ENCODE measurements at regions not wholly inside any gene's neighbourhood (a gene's known extent, or its start where the extent isn't known, plus 50 kb on each side); places are given as distances from the start of the nearest gene placed in this dataset.

DNA sequence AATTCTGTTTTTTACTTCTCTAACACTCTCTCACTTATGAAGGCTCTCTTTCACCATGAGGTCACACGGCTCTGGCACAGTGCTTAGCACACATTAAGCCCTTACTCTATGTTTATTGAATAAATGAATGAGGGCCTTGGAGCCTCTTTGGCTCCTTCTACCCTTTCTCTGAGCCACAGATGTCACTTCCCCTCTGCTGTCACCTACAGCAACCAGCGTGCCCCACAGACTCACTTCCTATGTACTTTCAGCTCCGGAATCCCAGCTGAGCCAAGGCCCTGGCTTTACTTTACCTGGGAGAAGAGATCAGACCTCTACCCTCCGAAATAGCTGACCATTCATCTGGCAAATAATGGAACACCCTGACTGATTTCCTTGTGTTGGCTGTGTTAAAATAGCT lies 53.7 kb upstream of the HMCN1 start (continued):
- TF ChIP-seq ZNF407 (CRISPR knock-in tag; IDR thresholded peaks at IDR 0.05; ENCODE audit: not compliant biosample characterization): no peak
- no peak for TF ChIP-seq ZNF788 (CRISPR knock-in tag; IDR thresholded peaks at IDR 0.05; ENCODE audit: borderline replicate concordance)
- TF ChIP-seq TOE1 (CRISPR knock-in tag; IDR thresholded peaks at IDR 0.05): no peak
- TF ChIP-seq REPIN1 (CRISPR knock-in tag; IDR thresholded peaks at IDR 0.05; ENCODE audit: borderline replicate concordance, low read depth): no peak

DNA sequence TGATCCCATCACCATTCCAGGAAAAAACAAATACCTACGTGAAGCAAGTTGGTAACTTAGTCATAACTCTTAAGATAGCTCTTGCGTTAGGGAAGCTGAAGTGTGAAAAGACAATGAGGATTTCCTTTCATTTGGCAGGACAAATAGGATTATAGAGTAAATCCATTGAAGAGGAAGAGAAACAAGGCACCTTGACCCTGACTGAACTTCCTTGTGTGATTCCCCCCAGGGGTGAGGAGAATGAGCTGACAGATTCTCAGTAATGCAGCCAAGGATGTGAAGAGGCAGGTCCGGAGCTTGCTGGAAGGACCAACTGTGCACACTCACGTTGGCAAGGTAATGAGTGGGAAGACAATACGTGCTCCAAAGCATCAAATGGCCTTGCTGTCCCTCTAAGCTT lies 55.0 kb upstream of the HMCN1 start:
- peaks cover 23% of the 10 kb centered on the region for H3K4me1 ChIP-seq (ENCODE audit: insufficient read depth, low read length)
- H3K4me2 ChIP-seq (ENCODE audit: low read depth, low read length): no peak overlapping the region
- no peak overlapping the region for H3K4me3 ChIP-seq (replicated peaks in 1 of 3; ENCODE audit: insufficient read depth in 1 of 3, low read depth in 2 of 3, low read length in 3 of 3)
- H2AFZ ChIP-seq (ENCODE audit: low read length): no peak overlapping the region
- no peaks in the 10 kb centered on the region for H3K79me2 ChIP-seq (ENCODE audit: insufficient read depth, low read length)
- ChIA-PET POLR2A (no interaction called here), CTCF (ENCODE audit: low intra/inter-chr PET ratio, low total read pairs) (no interaction called here)
- WGBS (ENCODE audit: low lambda C conversion rate): 26% methylated on average over 5 of the region's 5 CpGs
- H3K27me3 ChIP-seq (ENCODE audit: control insufficient read depth in 1 of 2, insufficient read depth in 2 of 2, low read length in 2 of 2): peaks cover 0 to 14% of the 10 kb centered on the region in 2 experiments; a peak in 1 of 5 replicates
- no peaks in the 10 kb centered on the region for H3K36me3 ChIP-seq (replicated peaks in 1 of 2; ENCODE audit: control insufficient read depth in 1 of 2, insufficient read depth in 2 of 2, low read length in 2 of 2)
- TF ChIP-seq KLF9 (CRISPR knock-in tag; IDR thresholded peaks at IDR 0.05; ENCODE audit: low read depth) (no peak), SMYD3 (CRISPR knock-in tag; IDR thresholded peaks at IDR 0.05) (no peak), UBTF (CRISPR knock-in tag; IDR thresholded peaks at IDR 0.05) (no peak), ATF1 (CRISPR knock-in tag; IDR thresholded peaks at IDR 0.05) (no peak)
- in situ Hi-C loops (cut with HindIII; ENCODE audit: extremely low pct_ligation_motif_present, low pct_unique_long_range_greater_than_20kb): loop anchor here (25.0 kb wide), 1 partner anchor 867 kb away; no protein-coding TSS in a partner anchor
- ATAC-seq: no peak
- no TSS peak for BruUV-seq (replicated peaks)
- H3K9me3 ChIP-seq (ENCODE audit: low read length): no peaks in the 10 kb centered on the region
- intact Hi-C loops (cut with micrococcal nuclease; ENCODE audit: unreplicated experiment): no loop called here
- H3K27ac ChIP-seq (ENCODE audit: extremely low read length, insufficient read depth, low read length): no peak overlapping the region
- H4K20me1 ChIP-seq (ENCODE audit: insufficient read depth, low read length): no peaks in the 10 kb centered on the region
- DNase-seq (ENCODE audit: low spot score): no peak
- H3K9ac ChIP-seq (ENCODE audit: insufficient read depth, low read depth, low read length): no peak overlapping the region
- no peak for FAIRE-seq
